ENCODE measurements at regions not wholly inside any gene's neighbourhood (a gene's known extent, or its start where the extent isn't known, plus 50 kb on each side); places are given as distances from the start of the nearest gene placed in this dataset.
A peak's percentile ranks its signal among the peaks of the same experiment; 100 is the strongest.

- TF ChIP-seq ZFX (IDR thresholded peaks at IDR 0.05; ENCODE audit: borderline replicate concordance) = no peak
- TF ChIP-seq CTCF (IDR thresholded peaks at IDR 0.05) = no peak
- H3K27ac ChIP-seq = no peak overlapping the region
These were observed 258.5 kb upstream of the KLHL1 start for GRCh38 chr13:70366720-70367119.

GRCh38 chr13:70363991-70364390 lies 255.7 kb upstream of the KLHL1 start:
- TF ChIP-seq ZFX (IDR thresholded peaks at IDR 0.05; ENCODE audit: borderline replicate concordance) (no peak), CTCF (IDR thresholded peaks at IDR 0.05) (no peak)
- no peak overlapping the region for H3K27ac ChIP-seq

GRCh38 chr13:70362820-70363570 lies 254.7 kb upstream of the KLHL1 start:
- H3K27ac ChIP-seq = no peak overlapping the region
- no peak for TF ChIP-seq ZFX (IDR thresholded peaks at IDR 0.05; ENCODE audit: borderline replicate concordance)

GRCh38 chr13:70357031-70357430 lies 248.8 kb upstream of the KLHL1 start:
- TF ChIP-seq ZFX (IDR thresholded peaks at IDR 0.05; ENCODE audit: borderline replicate concordance) (no peak), CTCF (IDR thresholded peaks at IDR 0.05) (no peak)
- H3K27ac ChIP-seq = no peak overlapping the region

GRCh38 chr13:70353096-70353495 lies 244.8 kb upstream of the KLHL1 start:
- TF ChIP-seq ZFX (IDR thresholded peaks at IDR 0.05; ENCODE audit: borderline replicate concordance) = no peak
- no peak for TF ChIP-seq CTCF (IDR thresholded peaks at IDR 0.05)
- H3K27ac ChIP-seq = no peak overlapping the region

GRCh38 chr13:70347947-70348620 lies 239.8 kb upstream of the KLHL1 start:
- TF ChIP-seq ZFX (IDR thresholded peaks at IDR 0.05; ENCODE audit: borderline replicate concordance) (no peak), CTCF (IDR thresholded peaks at IDR 0.05) (no peak)
- no peak overlapping the region for H3K27ac ChIP-seq

GRCh38 chr13:70339738-70340137 lies 231.5 kb upstream of the KLHL1 start:
- no peak for TF ChIP-seq ZFX (IDR thresholded peaks at IDR 0.05; ENCODE audit: borderline replicate concordance)
- TF ChIP-seq CTCF (IDR thresholded peaks at IDR 0.05) = peak; percentile 67
- H3K27ac ChIP-seq = no peak overlapping the region
